ENCODE measurements at regions not wholly inside any gene's neighbourhood (a gene's known extent, or its start where the extent isn't known, plus 50 kb on each side); places are given as distances from the start of the nearest gene placed in this dataset.

DNA sequence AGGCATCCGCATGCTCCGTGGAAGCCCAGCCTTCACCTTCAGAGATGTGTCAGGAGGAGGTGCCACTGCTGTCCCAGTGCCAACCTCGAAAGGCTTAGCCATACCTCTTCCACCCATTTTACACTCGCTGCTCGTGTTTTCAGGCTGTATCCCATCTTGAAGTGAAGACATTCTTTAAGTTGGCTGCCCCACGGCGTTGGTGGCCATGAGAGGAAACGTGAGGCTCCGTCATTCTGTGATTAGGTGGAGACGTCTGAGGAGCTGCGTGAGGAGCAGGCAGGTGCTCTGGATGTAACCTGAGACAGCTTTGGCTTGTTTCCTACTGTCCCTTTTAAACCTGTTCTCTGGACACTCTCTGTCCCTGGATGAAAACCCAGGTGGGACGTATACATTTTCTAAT lies 159.9 kb upstream of the RNF32 start:
- TF ChIP-seq POLR2AphosphoS5 (IDR thresholded peaks at IDR 0.05) (no peak), POLR2A (IDR thresholded peaks at IDR 0.05) (no peak)
- TF ChIP-seq, protein P1, sequence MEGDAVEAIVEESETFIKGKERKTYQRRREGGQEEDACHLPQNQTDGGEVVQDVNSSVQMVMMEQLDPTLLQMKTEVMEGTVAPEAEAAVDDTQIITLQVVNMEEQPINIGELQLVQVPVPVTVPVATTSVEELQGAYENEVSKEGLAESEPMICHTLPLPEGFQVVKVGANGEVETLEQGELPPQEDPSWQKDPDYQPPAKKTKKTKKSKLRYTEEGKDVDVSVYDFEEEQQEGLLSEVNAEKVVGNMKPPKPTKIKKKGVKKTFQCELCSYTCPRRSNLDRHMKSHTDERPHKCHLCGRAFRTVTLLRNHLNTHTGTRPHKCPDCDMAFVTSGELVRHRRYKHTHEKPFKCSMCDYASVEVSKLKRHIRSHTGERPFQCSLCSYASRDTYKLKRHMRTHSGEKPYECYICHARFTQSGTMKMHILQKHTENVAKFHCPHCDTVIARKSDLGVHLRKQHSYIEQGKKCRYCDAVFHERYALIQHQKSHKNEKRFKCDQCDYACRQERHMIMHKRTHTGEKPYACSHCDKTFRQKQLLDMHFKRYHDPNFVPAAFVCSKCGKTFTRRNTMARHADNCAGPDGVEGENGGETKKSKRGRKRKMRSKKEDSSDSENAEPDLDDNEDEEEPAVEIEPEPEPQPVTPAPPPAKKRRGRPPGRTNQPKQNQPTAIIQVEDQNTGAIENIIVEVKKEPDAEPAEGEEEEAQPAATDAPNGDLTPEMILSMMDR (IDR thresholded peaks at IDR 0.05): no peak

All from breast epithelium (tissue), 3 donors.